ENCODE measurements at regions not wholly inside any gene's neighbourhood (a gene's known extent, or its start where the extent isn't known, plus 50 kb on each side); places are given as distances from the start of the nearest gene placed in this dataset.

DNA sequence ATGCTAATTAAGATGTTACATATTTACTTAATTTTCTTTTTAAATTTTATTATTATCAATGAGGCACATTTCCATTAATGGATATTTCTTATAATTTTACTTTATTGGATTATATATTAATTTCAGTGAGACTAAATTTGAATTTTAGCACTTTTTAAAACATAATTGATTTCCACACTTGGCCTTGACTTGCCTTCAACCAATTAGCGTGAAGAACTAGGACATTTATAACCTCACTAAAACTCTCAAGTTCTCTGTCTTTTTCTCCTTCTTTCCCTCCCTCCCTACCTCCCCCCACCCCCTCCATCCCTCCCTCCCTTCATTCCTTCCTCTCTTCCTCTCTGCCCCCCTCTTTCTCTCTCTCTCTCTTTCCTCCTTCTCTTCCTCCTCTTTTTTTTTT, 1618.1 kb downstream of the C4orf33 start:
- no peak for DNase-seq (ENCODE audit: low spot score in 2 of 2, unreplicated experiment in 2 of 2)
- Mint-ChIP-seq H3K27me3 (ENCODE audit: low read depth) (no peaks in the 10 kb centered on the region), H3K4me3 (no peak overlapping the region), H3K4me1 (peaks cover 7% of the 10 kb centered on the region), H3K27ac (no peak overlapping the region), H3K9me3 (peaks cover 9% of the 10 kb centered on the region), H3K36me3 (no peaks in the 10 kb centered on the region)
- TF ChIP-seq, protein P1, sequence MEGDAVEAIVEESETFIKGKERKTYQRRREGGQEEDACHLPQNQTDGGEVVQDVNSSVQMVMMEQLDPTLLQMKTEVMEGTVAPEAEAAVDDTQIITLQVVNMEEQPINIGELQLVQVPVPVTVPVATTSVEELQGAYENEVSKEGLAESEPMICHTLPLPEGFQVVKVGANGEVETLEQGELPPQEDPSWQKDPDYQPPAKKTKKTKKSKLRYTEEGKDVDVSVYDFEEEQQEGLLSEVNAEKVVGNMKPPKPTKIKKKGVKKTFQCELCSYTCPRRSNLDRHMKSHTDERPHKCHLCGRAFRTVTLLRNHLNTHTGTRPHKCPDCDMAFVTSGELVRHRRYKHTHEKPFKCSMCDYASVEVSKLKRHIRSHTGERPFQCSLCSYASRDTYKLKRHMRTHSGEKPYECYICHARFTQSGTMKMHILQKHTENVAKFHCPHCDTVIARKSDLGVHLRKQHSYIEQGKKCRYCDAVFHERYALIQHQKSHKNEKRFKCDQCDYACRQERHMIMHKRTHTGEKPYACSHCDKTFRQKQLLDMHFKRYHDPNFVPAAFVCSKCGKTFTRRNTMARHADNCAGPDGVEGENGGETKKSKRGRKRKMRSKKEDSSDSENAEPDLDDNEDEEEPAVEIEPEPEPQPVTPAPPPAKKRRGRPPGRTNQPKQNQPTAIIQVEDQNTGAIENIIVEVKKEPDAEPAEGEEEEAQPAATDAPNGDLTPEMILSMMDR (IDR thresholded peaks at IDR 0.05; ENCODE audit: unreplicated experiment): no peak

DNA sequence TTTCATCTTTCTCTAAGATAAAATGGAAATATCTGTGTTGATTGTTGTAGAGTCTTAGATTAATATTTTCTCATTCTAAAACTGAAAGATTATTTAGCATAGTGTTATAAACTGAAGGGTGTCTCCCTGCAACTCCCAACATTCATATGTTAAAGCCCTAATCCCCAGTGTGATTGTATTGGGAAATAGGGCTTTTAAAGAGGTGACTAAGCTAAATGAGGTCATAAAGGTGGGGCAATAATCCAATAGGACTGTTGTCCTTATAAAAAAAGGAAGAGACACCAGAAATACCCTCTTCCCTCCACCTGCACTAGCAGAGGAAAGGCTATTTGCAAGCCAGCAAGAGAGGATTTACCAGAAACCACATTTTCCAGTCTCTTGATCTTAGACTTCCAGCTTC, 1626.4 kb downstream of the C4orf33 start:
- Mint-ChIP-seq H3K9me3 (no peaks in the 10 kb centered on the region), H3K4me1 (no peaks in the 10 kb centered on the region), H3K36me3 (no peaks in the 10 kb centered on the region), H3K27me3 (ENCODE audit: low read depth) (no peaks in the 10 kb centered on the region), H3K4me3 (no peak overlapping the region), H3K27ac (no peak overlapping the region)
- TF ChIP-seq, protein P1 (IDR thresholded peaks at IDR 0.05; ENCODE audit: unreplicated experiment): no peak
- no peak for DNase-seq (ENCODE audit: low spot score in 2 of 2, unreplicated experiment in 2 of 2)

DNA sequence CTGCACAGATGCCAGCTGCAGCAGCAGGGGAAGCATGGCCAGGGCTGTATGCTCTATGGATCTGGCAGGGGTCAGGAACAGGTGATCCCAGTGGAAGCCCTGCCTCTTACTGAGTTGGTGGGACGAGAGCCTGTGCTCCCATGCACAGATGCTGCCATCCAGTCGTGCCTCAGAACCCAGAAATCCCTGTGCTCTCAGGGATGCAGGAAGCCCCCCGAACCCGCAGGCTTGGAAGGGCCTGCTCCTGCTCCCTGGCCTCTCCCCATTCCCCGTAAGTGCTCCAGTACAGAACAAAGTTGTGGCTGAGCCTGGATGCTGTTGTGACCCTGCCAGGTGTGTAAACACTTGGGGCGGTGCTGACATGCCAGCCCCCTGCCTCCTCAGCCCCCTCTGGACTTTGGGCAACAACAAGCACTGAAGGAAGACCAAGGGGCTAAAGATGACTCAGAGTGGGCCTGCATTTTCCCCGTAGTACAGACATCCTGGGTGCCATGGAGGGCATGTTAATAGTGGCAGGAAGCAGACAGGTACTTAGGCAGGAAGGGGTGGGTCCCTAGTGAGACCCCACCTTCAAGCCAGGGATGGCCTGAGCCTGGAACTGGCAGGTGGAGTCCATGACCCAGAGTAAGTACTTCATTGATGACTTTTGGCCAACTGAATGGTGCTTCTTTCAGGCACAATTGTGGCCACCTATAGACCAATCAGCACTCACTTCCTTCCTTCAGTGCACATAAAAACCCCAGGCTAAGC, 1640.7 kb downstream of the C4orf33 start:
- H3K4me3 Mint-ChIP-seq: no peak overlapping the region
- H3K4me1 Mint-ChIP-seq: no peaks in the 10 kb centered on the region
- no peaks in the 10 kb centered on the region for H3K27me3 Mint-ChIP-seq (ENCODE audit: low read depth)
- peaks cover 4% of the 10 kb centered on the region for H3K9me3 Mint-ChIP-seq
- DNase-seq (ENCODE audit: low spot score in 2 of 2, unreplicated experiment in 2 of 2): no peak
- no peak overlapping the region for H3K27ac Mint-ChIP-seq
- H3K36me3 Mint-ChIP-seq: no peaks in the 10 kb centered on the region
- TF ChIP-seq, protein P1 (IDR thresholded peaks at IDR 0.05; ENCODE audit: unreplicated experiment): no peak

DNA sequence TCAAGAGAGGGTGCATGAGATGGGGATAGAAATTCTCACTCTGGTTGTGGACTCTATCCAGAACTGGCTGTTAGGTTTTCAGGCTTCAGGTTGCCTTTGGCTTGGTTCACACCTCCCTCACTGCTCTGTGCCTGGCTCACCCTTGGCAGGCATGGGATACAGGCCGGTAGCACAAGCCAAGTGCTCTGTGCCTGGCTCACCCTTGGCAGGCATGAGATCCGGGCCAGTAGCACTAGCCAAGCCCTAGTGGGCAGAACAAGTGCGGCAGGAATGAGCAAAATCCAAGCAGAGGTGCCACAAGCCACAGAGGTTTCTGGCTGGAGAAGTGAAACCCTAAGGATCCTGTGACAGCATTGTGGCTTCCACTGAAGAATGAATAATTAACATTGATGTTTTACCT, 1642.3 kb downstream of the C4orf33 start:
- no peaks in the 10 kb centered on the region for H3K36me3 Mint-ChIP-seq
- peaks cover 9% of the 10 kb centered on the region for H3K9me3 Mint-ChIP-seq
- no peak overlapping the region for H3K27ac Mint-ChIP-seq
- DNase-seq (ENCODE audit: low spot score in 2 of 2, unreplicated experiment in 2 of 2): no peak
- no peaks in the 10 kb centered on the region for H3K4me1 Mint-ChIP-seq
- H3K27me3 Mint-ChIP-seq (ENCODE audit: low read depth): no peaks in the 10 kb centered on the region
- H3K4me3 Mint-ChIP-seq: no peak overlapping the region
- TF ChIP-seq, protein P1 (IDR thresholded peaks at IDR 0.05; ENCODE audit: unreplicated experiment): no peak

DNA sequence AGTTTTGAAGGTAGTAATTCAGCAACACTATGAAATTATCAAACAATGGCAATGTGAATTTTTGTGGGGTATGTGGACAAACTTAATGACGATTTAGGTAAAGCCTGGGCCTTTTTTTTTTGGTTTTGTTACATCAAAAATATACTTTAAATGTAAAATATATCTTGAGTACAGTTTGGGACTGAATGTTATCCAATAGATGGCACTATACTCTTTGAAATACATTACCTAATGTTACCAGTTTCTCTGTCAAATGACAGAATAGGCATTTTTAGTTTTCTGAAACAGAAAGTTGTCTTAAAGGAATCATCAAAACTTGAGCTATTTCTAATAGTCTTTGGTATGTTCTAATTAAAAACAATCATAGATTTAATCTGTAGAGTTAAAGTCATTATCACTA, 1651.9 kb downstream of the C4orf33 start:
- DNase-seq (ENCODE audit: low spot score in 2 of 2, unreplicated experiment in 2 of 2): no peak
- H3K4me1 Mint-ChIP-seq: peaks cover 8% of the 10 kb centered on the region
- no peaks in the 10 kb centered on the region for H3K36me3 Mint-ChIP-seq
- H3K9me3 Mint-ChIP-seq: peaks cover 7% of the 10 kb centered on the region
- H3K27ac Mint-ChIP-seq: no peak overlapping the region
- TF ChIP-seq, protein P1 (IDR thresholded peaks at IDR 0.05; ENCODE audit: unreplicated experiment): no peak
- H3K27me3 Mint-ChIP-seq (ENCODE audit: low read depth): no peaks in the 10 kb centered on the region
- H3K4me3 Mint-ChIP-seq: no peak overlapping the region
